ENCODE measurements at regions not wholly inside any gene's neighbourhood (a gene's known extent, or its start where the extent isn't known, plus 50 kb on each side); places are given as distances from the start of the nearest gene placed in this dataset.

DNA sequence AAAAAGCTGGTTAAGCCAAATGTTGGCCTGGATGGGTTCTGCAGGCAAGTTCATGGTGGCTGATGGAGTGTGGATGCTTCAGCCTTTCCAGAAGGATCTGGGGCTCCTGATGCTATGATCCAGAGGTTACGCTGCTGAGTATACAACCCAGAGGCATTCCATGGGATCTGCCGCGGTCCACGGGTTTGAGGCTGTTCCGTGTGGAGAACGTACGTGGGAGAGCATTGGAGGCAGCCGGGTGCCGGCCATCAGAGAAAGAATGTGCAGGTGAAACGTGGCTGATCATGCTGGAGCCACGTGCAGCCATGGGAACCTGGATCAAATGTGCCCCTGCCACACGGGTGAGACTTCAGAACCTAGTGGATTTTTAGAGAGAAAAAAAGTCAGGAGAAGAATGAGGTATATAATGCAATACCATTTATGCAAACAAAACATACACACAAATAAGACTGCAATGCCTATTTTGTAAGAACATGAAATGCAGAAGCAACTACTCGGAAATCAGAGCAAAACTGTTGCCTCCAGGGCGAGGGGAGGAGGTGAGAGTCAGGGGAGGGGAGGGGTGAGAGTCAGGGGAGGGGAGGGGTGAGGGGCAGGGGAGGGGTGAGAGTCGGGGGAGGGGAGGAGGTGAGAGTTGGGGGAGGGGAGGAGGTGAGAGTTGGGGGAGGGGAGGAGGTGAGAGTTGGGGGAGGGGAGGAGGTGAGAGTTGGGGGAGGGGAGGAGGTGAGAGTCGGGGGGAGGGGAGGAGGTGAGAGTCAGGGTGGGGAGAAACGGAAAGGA, 116.5 kb upstream of the C1orf174 start:
- TF ChIP-seq EP300 (IDR thresholded peaks at IDR 0.05) (no peak), CTCF (IDR thresholded peaks at IDR 0.05) (no peak), POLR2AphosphoS5 (IDR thresholded peaks at IDR 0.05) (no peak), POLR2A (IDR thresholded peaks at IDR 0.05) (no peak)
